Keratinocyte (primary cell): ENCODE measurements at regions not wholly inside any gene's neighbourhood (a gene's known extent, or its start where the extent isn't known, plus 50 kb on each side); places are given as distances from the start of the nearest gene placed in this dataset.

Experiments
- DNase-seq: peaks from one replicate; pipeline ENCODE4 v3.0.0-alpha.2; 2011; ENCODE audit warnings: low read depth, missing footprints, low spot score
- FAIRE-seq: peaks from 2 replicates; lab custom pipeline; 2011; peaks lifted over from hg19 to GRCh38; lab: Jason Lieb, UNC
- H2AFZ ChIP-seq: 2 replicates; pipeline ENCODE4 v1.6.0; 2012; ENCODE audit warnings: low read length, control low read depth, inconsistent platforms; ENCODE audit not compliant: control insufficient read depth
- H3K27ac ChIP-seq: 2 replicates; pipeline ENCODE4 v1.5.1; 2011; ENCODE audit warnings: low read length; ENCODE audit not compliant: control insufficient read depth, insufficient read depth
- H3K27me3 ChIP-seq: 3 replicates; pipeline ENCODE4 v1.6.0; 2011; ENCODE audit warnings: low read length; ENCODE audit not compliant: control insufficient read depth, insufficient read depth; ENCODE audit errors: extremely low read depth
- H3K36me3 ChIP-seq, 2 experiments: 2 replicates in 1 of 2; 3 replicates in 1 of 2; pipeline ENCODE4 v1.5.1; 2011; ENCODE audit warnings: low read length in 2 of 2, mild to moderate bottlenecking in 1 of 2; ENCODE audit not compliant: control insufficient read depth in 2 of 2, insufficient read depth in 2 of 2; ENCODE audit errors: extremely low read depth in 1 of 2
- H3K4me1 ChIP-seq: 3 replicates; pipeline ENCODE4 v1.5.1; 2011; ENCODE audit warnings: low read length; ENCODE audit not compliant: control insufficient read depth, insufficient read depth; ENCODE audit errors: extremely low read depth
- H3K4me2 ChIP-seq: 3 replicates; pipeline ENCODE4 v1.6.0; 2011; ENCODE audit warnings: low read depth, low read length; ENCODE audit not compliant: control insufficient read depth, insufficient read depth; ENCODE audit errors: extremely low read depth
- H3K4me3 ChIP-seq, 3 experiments: fragments of 200-600 bp in 1 of 3; sonication (generic) in 1 of 3; 2 replicates in 2 of 3; 3 replicates in 1 of 3; pipeline ENCODE4 v1.5.1; 2011 to 2016; ENCODE audit warnings: low read length in 3 of 3, mild to moderate bottlenecking in 3 of 3, control low read depth in 2 of 3, inconsistent platforms in 1 of 3, low read depth in 1 of 3, mixed read lengths in 1 of 3, mixed run types in 1 of 3, moderate library complexity in 1 of 3; ENCODE audit not compliant: control insufficient read depth in 2 of 3, insufficient read depth in 2 of 3; ENCODE audit errors: extremely low read depth in 1 of 3
- H3K79me2 ChIP-seq: 2 replicates; pipeline ENCODE4 v1.6.0; 2012; ENCODE audit warnings: low read length; ENCODE audit not compliant: control insufficient read depth, insufficient read depth
- H3K9ac ChIP-seq: 3 replicates; pipeline ENCODE4 v1.6.0; 2011; ENCODE audit warnings: low read length; ENCODE audit not compliant: control insufficient read depth, insufficient read depth; ENCODE audit errors: extremely low read depth
- H3K9me1 ChIP-seq: 3 replicates; pipeline ENCODE4 v1.6.0; 2011; ENCODE audit warnings: low read length; ENCODE audit not compliant: control insufficient read depth, insufficient read depth; ENCODE audit errors: extremely low read depth
- H3K9me3 ChIP-seq: 2 replicates; pipeline ENCODE4 v1.5.1; 2012; ENCODE audit warnings: low read depth, low read length; ENCODE audit not compliant: control insufficient read depth
- H4K20me1 ChIP-seq: 3 replicates; pipeline ENCODE4 v1.6.0; 2011; ENCODE audit warnings: low read length; ENCODE audit not compliant: control insufficient read depth, insufficient read depth; ENCODE audit errors: extremely low read depth
- EZH2 ChIP-seq: IDR thresholded peaks from one replicate; pipeline ENCODE4 v1.6.1; 2012; ENCODE audit warnings: inconsistent platforms, mild to moderate bottlenecking, low read length, moderate library complexity
- dilution Hi-C: fragments of 300-500 bp; cut with MboI; formaldehyde crosslinking; loops from one replicate; pipeline ENCODE4 v1.7.0; 2020; ENCODE audit warnings: low sequenced_read_pairs; ENCODE audit not compliant: extremely low pct_ligation_motif_present
- TF ChIP-seq, protein P1 (sequence below), 3 experiments: IDR thresholded peaks in 1 of 3; conservative IDR thresholded peaks in 1 of 3; optimal IDR thresholded peaks in 1 of 3; 2 replicates in 2 of 3; 3 replicates in 1 of 3; pipeline versions ENCODE3 to v1.5.1; 2011; ENCODE audit warnings: low read length in 3 of 3, mild to moderate bottlenecking in 3 of 3, moderate library complexity in 2 of 3, control low read depth in 1 of 3, inconsistent platforms in 1 of 3; ENCODE audit not compliant: insufficient read depth in 2 of 3; ENCODE audit errors: extremely low read depth in 1 of 3

DNA sequence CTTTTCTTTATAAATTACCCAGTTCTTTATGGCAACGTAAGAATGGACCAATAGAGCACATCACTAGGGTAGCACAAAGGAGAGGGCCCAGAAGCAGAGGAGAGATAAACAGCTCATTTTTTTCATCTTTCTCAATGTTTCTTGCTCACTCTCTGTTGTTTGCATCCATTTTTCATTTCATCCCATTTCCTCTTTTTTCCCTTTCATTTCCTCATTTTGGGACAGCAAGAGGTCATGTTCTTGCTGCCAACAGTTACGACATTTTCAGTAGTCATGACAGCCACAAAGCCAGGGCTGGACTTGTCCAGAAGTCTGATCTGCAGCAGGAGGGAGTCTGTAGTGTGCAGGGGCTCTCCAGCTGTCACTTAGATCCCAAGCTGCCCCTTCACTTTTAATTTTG is 52.7 kb upstream of the CYP1B1 start:
- Histone ChIP-seq H3K4me3 (no peak overlapping the region), H3K27me3 (no peaks in the 10 kb centered on the region), H3K4me2 (no peak overlapping the region), H3K9me3 (peaks cover 2% of the 10 kb centered on the region), H3K4me1 (no peaks in the 10 kb centered on the region), H2AFZ (no peak overlapping the region), H3K9ac (no peak overlapping the region), H4K20me1 (no peaks in the 10 kb centered on the region), H3K36me3 (no peaks in the 10 kb centered on the region), H3K27ac (no peak overlapping the region), H3K79me2 (no peaks in the 10 kb centered on the region), H3K9me1 (no peaks in the 10 kb centered on the region)
- no peak for FAIRE-seq
- dilution Hi-C loops: no loop called here
- TF ChIP-seq, protein P1, sequence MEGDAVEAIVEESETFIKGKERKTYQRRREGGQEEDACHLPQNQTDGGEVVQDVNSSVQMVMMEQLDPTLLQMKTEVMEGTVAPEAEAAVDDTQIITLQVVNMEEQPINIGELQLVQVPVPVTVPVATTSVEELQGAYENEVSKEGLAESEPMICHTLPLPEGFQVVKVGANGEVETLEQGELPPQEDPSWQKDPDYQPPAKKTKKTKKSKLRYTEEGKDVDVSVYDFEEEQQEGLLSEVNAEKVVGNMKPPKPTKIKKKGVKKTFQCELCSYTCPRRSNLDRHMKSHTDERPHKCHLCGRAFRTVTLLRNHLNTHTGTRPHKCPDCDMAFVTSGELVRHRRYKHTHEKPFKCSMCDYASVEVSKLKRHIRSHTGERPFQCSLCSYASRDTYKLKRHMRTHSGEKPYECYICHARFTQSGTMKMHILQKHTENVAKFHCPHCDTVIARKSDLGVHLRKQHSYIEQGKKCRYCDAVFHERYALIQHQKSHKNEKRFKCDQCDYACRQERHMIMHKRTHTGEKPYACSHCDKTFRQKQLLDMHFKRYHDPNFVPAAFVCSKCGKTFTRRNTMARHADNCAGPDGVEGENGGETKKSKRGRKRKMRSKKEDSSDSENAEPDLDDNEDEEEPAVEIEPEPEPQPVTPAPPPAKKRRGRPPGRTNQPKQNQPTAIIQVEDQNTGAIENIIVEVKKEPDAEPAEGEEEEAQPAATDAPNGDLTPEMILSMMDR (optimal IDR thresholded peaks at IDR 0.05 in 1 of 3, IDR thresholded peaks at IDR 0.05 in 1 of 3, conservative IDR thresholded peaks at IDR 0.05 in 1 of 3; ENCODE audit: extremely low read depth in 1 of 3, insufficient read depth in 2 of 3, low read length in 3 of 3): no peak
- no peak for TF ChIP-seq EZH2
- no peak for DNase-seq

DNA sequence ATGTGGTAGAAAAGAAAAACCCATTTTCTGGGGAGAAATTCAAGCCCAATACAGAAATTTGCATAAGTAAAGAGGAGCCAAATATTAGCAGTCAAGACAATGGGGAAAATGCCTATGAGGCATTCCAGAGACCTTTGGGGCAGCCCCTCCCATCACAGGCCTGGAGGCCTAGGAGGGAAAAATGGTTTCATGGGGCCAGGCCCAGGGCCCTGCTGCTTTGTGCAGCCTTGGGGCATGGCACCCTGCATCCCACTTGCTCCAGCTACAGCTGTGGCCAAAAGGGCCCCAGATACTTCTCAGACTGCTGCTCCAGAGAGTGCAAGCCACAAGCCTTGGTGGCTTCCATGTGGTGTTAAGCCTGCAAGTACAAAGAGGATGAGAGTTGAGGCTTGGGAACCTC is 51.3 kb upstream of the CYP1B1 start:
- Histone ChIP-seq H3K4me2 (no peak overlapping the region), H3K27ac (no peak overlapping the region), H3K9me1 (no peaks in the 10 kb centered on the region), H3K27me3 (no peaks in the 10 kb centered on the region), H4K20me1 (no peaks in the 10 kb centered on the region), H3K79me2 (no peaks in the 10 kb centered on the region), H3K4me3 (no peak overlapping the region), H3K4me1 (no peaks in the 10 kb centered on the region), H2AFZ (no peak overlapping the region), H3K9ac (no peak overlapping the region), H3K9me3 (peaks cover 2% of the 10 kb centered on the region), H3K36me3 (no peaks in the 10 kb centered on the region)
- DNase-seq: no peak
- TF ChIP-seq, protein P1 (optimal IDR thresholded peaks at IDR 0.05 in 1 of 3, IDR thresholded peaks at IDR 0.05 in 1 of 3, conservative IDR thresholded peaks at IDR 0.05 in 1 of 3; ENCODE audit: extremely low read depth in 1 of 3, insufficient read depth in 2 of 3, low read length in 3 of 3): no peak
- no peak for TF ChIP-seq EZH2
- dilution Hi-C loops: no loop called here
- FAIRE-seq: no peak
